ENCODE measurements at regions not wholly inside any gene's neighbourhood (a gene's known extent, or its start where the extent isn't known, plus 50 kb on each side); places are given as distances from the start of the nearest gene placed in this dataset.

DNA sequence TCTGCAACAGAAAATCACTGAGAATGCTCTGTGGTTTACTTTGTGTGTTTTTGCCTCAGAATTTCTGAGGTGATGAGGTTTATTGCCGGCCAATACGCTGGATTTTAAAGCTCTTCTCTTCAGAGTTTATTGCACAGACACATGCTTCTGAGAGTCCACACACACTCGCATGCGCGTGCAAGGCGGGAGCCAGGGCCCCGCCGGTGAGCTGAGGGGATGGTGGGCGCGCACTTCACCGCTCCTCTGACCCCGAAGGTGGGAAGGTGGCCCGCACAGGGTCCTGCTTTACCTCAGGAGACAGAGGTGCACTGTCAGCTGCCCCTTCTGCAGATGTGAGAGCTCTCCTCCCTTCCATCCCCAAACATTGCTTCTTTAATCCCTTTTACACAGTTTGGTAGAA, 158.4 kb upstream of the MAGI3 start:
- Mint-ChIP-seq H3K4me1 (peaks cover 20 to 22% of the 10 kb centered on the region in 2 experiments), H3K27me3 (ENCODE audit: low read depth) (no peaks in the 10 kb centered on the region), H3K27ac (no peak overlapping the region; a peak in 1 of 7 replicates), H3K36me3 (ENCODE audit: insufficient read depth in 1 of 3, low read depth in 3 of 3) (peaks cover 0 to 4% (median 0%) of the 10 kb centered on the region in 3 experiments; a peak in 2 of 7 replicates), H3K9me3 (peaks cover 0 to 3% of the 10 kb centered on the region in 2 experiments; a peak in 2 of 5 replicates), H3K4me3 (no peak overlapping the region)
- WGBS (ENCODE audit: extremely low coverage, insufficient read length, low lambda C conversion rate), result no CpG with 5 or more reads among the region's 13 CpGs
- Histone ChIP-seq H3K4ac (ENCODE audit: low read depth, low read length) (no peak overlapping the region), H3K23me2 (ENCODE audit: insufficient read length, low read depth, low read length, poor library complexity, severe bottlenecking) (no peaks in the 10 kb centered on the region), H2AFZ (ENCODE audit: low read length) (no peak overlapping the region), H3K18ac (ENCODE audit: insufficient read length, low read depth, low read length) (no peak overlapping the region), H3K56ac (ENCODE audit: insufficient read length, low read depth, low read length) (no peak overlapping the region), H3K9ac (ENCODE audit: extremely low read depth, insufficient read length, low read length) (no peak overlapping the region), H4K20me1 (ENCODE audit: control insufficient read depth, insufficient read depth, insufficient read length) (no peaks in the 10 kb centered on the region), H4K8ac (replicated peaks; ENCODE audit: insufficient read length, low read depth, low read length) (no peak overlapping the region), H3K27me3 (ENCODE audit: insufficient read depth, low read length) (no peaks in the 10 kb centered on the region), H4K5ac (ENCODE audit: insufficient read length, low read depth, low read length) (no peak overlapping the region), H3K4me1 (ENCODE audit: insufficient read depth, low read length) (no peaks in the 10 kb centered on the region), H3K79me2 (ENCODE audit: insufficient read depth, low read length) (no peaks in the 10 kb centered on the region), H3K23ac (ENCODE audit: insufficient read length, low read depth, low read length) (no peak overlapping the region), H3K27ac (ENCODE audit: insufficient read length, low read depth, low read length) (no peak overlapping the region), H2BK15ac (ENCODE audit: low read depth, low read length) (no peak overlapping the region), H4K91ac (ENCODE audit: insufficient read length, low read depth, low read length) (no peak overlapping the region), H3K14ac (ENCODE audit: insufficient read depth, low read length) (no peak overlapping the region), H3K4me2 (ENCODE audit: insufficient read depth, insufficient read length, low read length) (no peak overlapping the region), H3K79me1 (ENCODE audit: insufficient read depth, low read depth, low read length, poor library complexity, severe bottlenecking) (no peaks in the 10 kb centered on the region), H2BK20ac (ENCODE audit: low read depth, low read length, poor library complexity, severe bottlenecking) (no peak overlapping the region), H3T11ph (ENCODE audit: low read length) (no peak overlapping the region), H2BK5ac (ENCODE audit: insufficient read length, low read length) (no peak overlapping the region), H2BK120ac (ENCODE audit: low read depth, low read length, poor library complexity, severe bottlenecking) (no peak overlapping the region), H2AK5ac (ENCODE audit: insufficient read length, low read length) (no peak overlapping the region), H3K9me3 (ENCODE audit: control insufficient read depth, low read depth, low read length) (no peaks in the 10 kb centered on the region), H2BK12ac (ENCODE audit: insufficient read length, low read depth, low read length) (no peak overlapping the region)
- DNase-seq, result no peak
- TF ChIP-seq, protein P1, sequence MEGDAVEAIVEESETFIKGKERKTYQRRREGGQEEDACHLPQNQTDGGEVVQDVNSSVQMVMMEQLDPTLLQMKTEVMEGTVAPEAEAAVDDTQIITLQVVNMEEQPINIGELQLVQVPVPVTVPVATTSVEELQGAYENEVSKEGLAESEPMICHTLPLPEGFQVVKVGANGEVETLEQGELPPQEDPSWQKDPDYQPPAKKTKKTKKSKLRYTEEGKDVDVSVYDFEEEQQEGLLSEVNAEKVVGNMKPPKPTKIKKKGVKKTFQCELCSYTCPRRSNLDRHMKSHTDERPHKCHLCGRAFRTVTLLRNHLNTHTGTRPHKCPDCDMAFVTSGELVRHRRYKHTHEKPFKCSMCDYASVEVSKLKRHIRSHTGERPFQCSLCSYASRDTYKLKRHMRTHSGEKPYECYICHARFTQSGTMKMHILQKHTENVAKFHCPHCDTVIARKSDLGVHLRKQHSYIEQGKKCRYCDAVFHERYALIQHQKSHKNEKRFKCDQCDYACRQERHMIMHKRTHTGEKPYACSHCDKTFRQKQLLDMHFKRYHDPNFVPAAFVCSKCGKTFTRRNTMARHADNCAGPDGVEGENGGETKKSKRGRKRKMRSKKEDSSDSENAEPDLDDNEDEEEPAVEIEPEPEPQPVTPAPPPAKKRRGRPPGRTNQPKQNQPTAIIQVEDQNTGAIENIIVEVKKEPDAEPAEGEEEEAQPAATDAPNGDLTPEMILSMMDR (conservative IDR thresholded peaks at IDR 0.05), result no peak
